ENCODE measurements at regions not wholly inside any gene's neighbourhood (a gene's known extent, or its start where the extent isn't known, plus 50 kb on each side); places are given as distances from the start of the nearest gene placed in this dataset.

- TF ChIP-seq CTCF (IDR thresholded peaks at IDR 0.05), result no peak
- TF ChIP-seq EP300 (IDR thresholded peaks at IDR 0.05; ENCODE audit: low read depth), result no peak
- no peak for TF ChIP-seq POLR2AphosphoS5 (IDR thresholded peaks at IDR 0.05)
- TF ChIP-seq POLR2A (IDR thresholded peaks at IDR 0.05), result no peak
Observed at GRCh38 chr9:89811356-89811755, 206.5 kb downstream of the GADD45G start.
